ENCODE measurements at regions not wholly inside any gene's neighbourhood (a gene's known extent, or its start where the extent isn't known, plus 50 kb on each side); places are given as distances from the start of the nearest gene placed in this dataset.

DNA sequence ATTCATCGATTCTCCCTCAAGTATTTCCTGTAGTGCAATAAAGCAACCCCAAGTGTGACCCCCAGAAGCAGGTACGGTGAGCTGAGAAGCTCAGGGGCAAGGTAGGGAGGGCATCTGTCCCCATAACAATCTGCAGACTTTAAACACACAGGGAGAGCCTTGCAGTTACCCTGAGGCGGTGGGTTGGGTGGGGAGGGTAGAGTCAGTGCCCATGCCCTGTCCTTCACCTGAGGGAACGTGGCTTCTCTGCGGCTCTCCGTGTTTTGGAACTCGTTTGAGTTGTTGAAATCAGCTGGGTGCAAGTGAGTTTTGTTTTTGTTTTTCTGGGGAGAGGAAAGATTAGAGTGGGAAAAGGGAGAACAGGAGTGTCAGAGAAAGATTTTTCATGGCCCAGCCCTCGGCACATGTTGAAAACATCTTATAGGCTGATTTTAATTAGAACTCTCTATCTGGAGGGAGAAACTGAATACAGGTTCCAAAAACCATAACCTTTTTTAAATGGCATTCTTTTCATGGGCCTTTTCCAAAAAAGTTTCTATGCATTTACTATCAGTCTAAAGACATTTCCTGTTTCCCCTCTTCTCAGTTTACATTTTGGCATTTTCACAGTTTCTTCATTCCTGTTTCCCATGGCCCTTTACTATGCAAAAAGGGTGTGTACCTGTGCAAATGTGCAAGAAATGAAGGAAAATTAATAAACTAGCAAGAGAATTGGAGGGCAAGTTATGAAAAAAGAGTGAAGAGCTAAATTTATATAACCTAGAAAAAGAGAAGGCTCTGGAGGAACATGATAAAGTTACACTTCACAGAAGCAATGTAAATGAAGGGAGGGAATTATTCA lies 266.5 kb upstream of the VLDLR start:
- TF ChIP-seq GFI1 (CRISPR knock-in tag; IDR thresholded peaks at IDR 0.05; ENCODE audit: borderline replicate concordance): no peak
- no peak for TF ChIP-seq ZNF616 (CRISPR knock-in tag; IDR thresholded peaks at IDR 0.05; ENCODE audit: low read depth)
- TF ChIP-seq, protein P1, sequence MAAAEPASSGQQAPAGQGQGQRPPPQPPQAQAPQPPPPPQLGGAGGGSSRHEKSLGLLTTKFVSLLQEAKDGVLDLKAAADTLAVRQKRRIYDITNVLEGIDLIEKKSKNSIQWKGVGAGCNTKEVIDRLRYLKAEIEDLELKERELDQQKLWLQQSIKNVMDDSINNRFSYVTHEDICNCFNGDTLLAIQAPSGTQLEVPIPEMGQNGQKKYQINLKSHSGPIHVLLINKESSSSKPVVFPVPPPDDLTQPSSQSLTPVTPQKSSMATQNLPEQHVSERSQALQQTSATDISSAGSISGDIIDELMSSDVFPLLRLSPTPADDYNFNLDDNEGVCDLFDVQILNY (CRISPR knock-in tag; conservative IDR thresholded peaks at IDR 0.05): no peak
- TF ChIP-seq CEBPB (IDR thresholded peaks at IDR 0.05; ENCODE audit: borderline replicate concordance, low read depth, low read length): no peak
- TF ChIP-seq RNF2 (conservative IDR thresholded peaks at IDR 0.05; ENCODE audit: low read depth): no peak
- TF ChIP-seq FOSL1 (CRISPR knock-in tag; IDR thresholded peaks at IDR 0.05; ENCODE audit: borderline replicate concordance): no peak
- no peak for TF ChIP-seq ZKSCAN1 (IDR thresholded peaks at IDR 0.05; ENCODE audit: low read length)
- TF ChIP-seq CREM (IDR thresholded peaks at IDR 0.05): no peak
- no peak for TF ChIP-seq CREM (CRISPR knock-in tag; IDR thresholded peaks at IDR 0.05)
- TF ChIP-seq, protein P2, sequence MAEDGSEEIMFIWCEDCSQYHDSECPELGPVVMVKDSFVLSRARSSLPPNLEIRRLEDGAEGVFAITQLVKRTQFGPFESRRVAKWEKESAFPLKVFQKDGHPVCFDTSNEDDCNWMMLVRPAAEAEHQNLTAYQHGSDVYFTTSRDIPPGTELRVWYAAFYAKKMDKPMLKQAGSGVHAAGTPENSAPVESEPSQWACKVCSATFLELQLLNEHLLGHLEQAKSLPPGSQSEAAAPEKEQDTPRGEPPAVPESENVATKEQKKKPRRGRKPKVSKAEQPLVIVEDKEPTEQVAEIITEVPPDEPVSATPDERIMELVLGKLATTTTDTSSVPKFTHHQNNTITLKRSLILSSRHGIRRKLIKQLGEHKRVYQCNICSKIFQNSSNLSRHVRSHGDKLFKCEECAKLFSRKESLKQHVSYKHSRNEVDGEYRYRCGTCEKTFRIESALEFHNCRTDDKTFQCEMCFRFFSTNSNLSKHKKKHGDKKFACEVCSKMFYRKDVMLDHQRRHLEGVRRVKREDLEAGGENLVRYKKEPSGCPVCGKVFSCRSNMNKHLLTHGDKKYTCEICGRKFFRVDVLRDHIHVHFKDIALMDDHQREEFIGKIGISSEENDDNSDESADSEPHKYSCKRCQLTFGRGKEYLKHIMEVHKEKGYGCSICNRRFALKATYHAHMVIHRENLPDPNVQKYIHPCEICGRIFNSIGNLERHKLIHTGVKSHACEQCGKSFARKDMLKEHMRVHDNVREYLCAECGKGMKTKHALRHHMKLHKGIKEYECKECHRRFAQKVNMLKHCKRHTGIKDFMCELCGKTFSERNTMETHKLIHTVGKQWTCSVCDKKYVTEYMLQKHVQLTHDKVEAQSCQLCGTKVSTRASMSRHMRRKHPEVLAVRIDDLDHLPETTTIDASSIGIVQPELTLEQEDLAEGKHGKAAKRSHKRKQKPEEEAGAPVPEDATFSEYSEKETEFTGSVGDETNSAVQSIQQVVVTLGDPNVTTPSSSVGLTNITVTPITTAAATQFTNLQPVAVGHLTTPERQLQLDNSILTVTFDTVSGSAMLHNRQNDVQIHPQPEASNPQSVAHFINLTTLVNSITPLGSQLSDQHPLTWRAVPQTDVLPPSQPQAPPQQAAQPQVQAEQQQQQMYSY (CRISPR knock-in tag; IDR thresholded peaks at IDR 0.05): no peak
- TF ChIP-seq, protein P3, sequence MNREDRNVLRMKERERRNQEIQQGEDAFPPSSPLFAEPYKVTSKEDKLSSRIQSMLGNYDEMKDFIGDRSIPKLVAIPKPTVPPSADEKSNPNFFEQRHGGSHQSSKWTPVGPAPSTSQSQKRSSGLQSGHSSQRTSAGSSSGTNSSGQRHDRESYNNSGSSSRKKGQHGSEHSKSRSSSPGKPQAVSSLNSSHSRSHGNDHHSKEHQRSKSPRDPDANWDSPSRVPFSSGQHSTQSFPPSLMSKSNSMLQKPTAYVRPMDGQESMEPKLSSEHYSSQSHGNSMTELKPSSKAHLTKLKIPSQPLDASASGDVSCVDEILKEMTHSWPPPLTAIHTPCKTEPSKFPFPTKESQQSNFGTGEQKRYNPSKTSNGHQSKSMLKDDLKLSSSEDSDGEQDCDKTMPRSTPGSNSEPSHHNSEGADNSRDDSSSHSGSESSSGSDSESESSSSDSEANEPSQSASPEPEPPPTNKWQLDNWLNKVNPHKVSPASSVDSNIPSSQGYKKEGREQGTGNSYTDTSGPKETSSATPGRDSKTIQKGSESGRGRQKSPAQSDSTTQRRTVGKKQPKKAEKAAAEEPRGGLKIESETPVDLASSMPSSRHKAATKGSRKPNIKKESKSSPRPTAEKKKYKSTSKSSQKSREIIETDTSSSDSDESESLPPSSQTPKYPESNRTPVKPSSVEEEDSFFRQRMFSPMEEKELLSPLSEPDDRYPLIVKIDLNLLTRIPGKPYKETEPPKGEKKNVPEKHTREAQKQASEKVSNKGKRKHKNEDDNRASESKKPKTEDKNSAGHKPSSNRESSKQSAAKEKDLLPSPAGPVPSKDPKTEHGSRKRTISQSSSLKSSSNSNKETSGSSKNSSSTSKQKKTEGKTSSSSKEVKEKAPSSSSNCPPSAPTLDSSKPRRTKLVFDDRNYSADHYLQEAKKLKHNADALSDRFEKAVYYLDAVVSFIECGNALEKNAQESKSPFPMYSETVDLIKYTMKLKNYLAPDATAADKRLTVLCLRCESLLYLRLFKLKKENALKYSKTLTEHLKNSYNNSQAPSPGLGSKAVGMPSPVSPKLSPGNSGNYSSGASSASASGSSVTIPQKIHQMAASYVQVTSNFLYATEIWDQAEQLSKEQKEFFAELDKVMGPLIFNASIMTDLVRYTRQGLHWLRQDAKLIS (CRISPR knock-in tag; IDR thresholded peaks at IDR 0.05): no peak
- no peak for TF ChIP-seq ZNF431 (CRISPR knock-in tag; IDR thresholded peaks at IDR 0.05; ENCODE audit: borderline replicate concordance, low read depth)

Measured in HepG2 (cell line).